Epithelial cell of proximal tubule (primary cell): ENCODE measurements at regions not wholly inside any gene's neighbourhood (a gene's known extent, or its start where the extent isn't known, plus 50 kb on each side); places are given as distances from the start of the nearest gene placed in this dataset.

Source experiments
- DNase-seq: peaks from one replicate; pipeline ENCODE4 v3.0.0-alpha.2; 2011; ENCODE audit warnings: low read depth
- H3K4me3 ChIP-seq: 2 replicates; pipeline ENCODE4 v1.5.1; 2011; ENCODE audit warnings: low read depth, mild to moderate bottlenecking, low read length
- CTCF ChIP-seq: conservative IDR thresholded peaks from 2 replicates; pipeline ENCODE4 v1.5.1; 2012; ENCODE audit warnings: low read depth, mild to moderate bottlenecking, low read length

GRCh38 chr7:41298409-41298808 lies 404.5 kb downstream of the INHBA start:
- H3K4me3 ChIP-seq, result no peak overlapping the region
- no peak for TF ChIP-seq CTCF
- peak; percentile 18 for DNase-seq

- DNase-seq, result no peak
- H3K4me3 ChIP-seq, result no peak overlapping the region
- no peak for TF ChIP-seq CTCF
These were observed 405.7 kb downstream of the INHBA start for GRCh38 chr7:41297166-41297565.

- no peak overlapping the region for H3K4me3 ChIP-seq
- TF ChIP-seq CTCF, result no peak
- DNase-seq, result no peak
These were observed 407.5 kb downstream of the INHBA start for GRCh38 chr7:41295455-41295815.

GRCh38 chr7:41294556-41295454 lies 408.1 kb downstream of the INHBA start:
- TF ChIP-seq CTCF, result no peak
- no peak for DNase-seq
- H3K4me3 ChIP-seq, result no peak overlapping the region

GRCh38 chr7:41292487-41292886 lies 410.4 kb downstream of the INHBA start:
- no peak overlapping the region for H3K4me3 ChIP-seq
- no peak for TF ChIP-seq CTCF
- DNase-seq, result no peak

GRCh38 chr7:41287559-41288335 lies 415.1 kb downstream of the INHBA start:
- H3K4me3 ChIP-seq, result no peak overlapping the region
- DNase-seq, result no peak
- no peak for TF ChIP-seq CTCF
